PC-9 (cell line): ENCODE measurements at regions not wholly inside any gene's neighbourhood (a gene's known extent, or its start where the extent isn't known, plus 50 kb on each side); places are given as distances from the start of the nearest gene placed in this dataset.

Source experiments
- BruUV-seq: library from RNA; stranded (reverse); fragments of 400-500 nt; replicated peaks from 2 replicates; lab custom pipeline; 2021; lab: Mats Ljungman, UMichigan
- CTCF ChIA-PET: fragments of 300-600 bp; sonication (Branson Sonifier 250); formaldehyde crosslinking; loops from one replicate; lab custom pipeline; 2022; ENCODE audit warnings: antibody characterized with exemption; lab: Charles Lee
- POLR2A ChIA-PET: fragments of 300-600 bp; sonication (Branson Sonifier 250); formaldehyde crosslinking; loops from one replicate; lab custom pipeline; 2022; ENCODE audit warnings: antibody characterized with exemption; ENCODE audit not compliant: unreplicated experiment; lab: Charles Lee
- DNase-seq, 2 experiments: peaks; one replicate each; pipeline versions ENCODE4 v3.0.0 to v3.0.0-alpha.2; 2015 to 2022; ENCODE audit warnings: mixed read lengths in 1 of 2
- H2AFZ ChIP-seq: fragments of 200-600 bp; sonication (generic); 2 replicates; pipeline ENCODE4 v1.8.1; 2017; ENCODE audit warnings: antibody characterized with exemption
- H3F3A ChIP-seq: fragments of 200-600 bp; sonication (generic); 2 replicates; pipeline ENCODE4 v1.8.1; 2017; ENCODE audit warnings: antibody characterized with exemption, mild to moderate bottlenecking, low read depth; ENCODE audit not compliant: insufficient read depth
- H3K27ac ChIP-seq: fragments of 200-600 bp; sonication (generic); 2 replicates; pipeline ENCODE4 v1.6.1; 2016; ENCODE audit warnings: mixed run types
- H3K27me3 ChIP-seq: fragments of 200-600 bp; sonication (generic); 2 replicates; pipeline ENCODE4 v1.6.1; 2016; ENCODE audit warnings: low read depth, mixed run types; ENCODE audit not compliant: insufficient read depth
- H3K36me3 ChIP-seq: fragments of 200-600 bp; sonication (generic); 2 replicates; pipeline ENCODE4 v1.6.1; 2016; ENCODE audit warnings: low read depth, mixed run types
- H3K4me1 ChIP-seq: fragments of 200-600 bp; sonication (generic); replicated peaks from 2 replicates; pipeline ENCODE4 v1.6.1; 2016; ENCODE audit warnings: mixed run types; ENCODE audit not compliant: insufficient read depth
- H3K4me2 ChIP-seq: fragments of 200-600 bp; sonication (generic); 2 replicates; pipeline ENCODE4 v1.6.1; 2017; ENCODE audit warnings: mixed run types
- H3K4me3 ChIP-seq: fragments of 200-600 bp; sonication (generic); 2 replicates; pipeline ENCODE4 v1.6.1; 2016; ENCODE audit warnings: mixed run types
- H3K79me2 ChIP-seq: fragments of 200-600 bp; sonication (generic); 2 replicates; pipeline ENCODE4 v1.6.1; 2017; ENCODE audit warnings: low read depth, mixed run types
- H3K9me2 ChIP-seq: fragments of 200-600 bp; sonication (generic); 2 replicates; pipeline ENCODE4 v1.8.1; 2017; ENCODE audit warnings: mild to moderate bottlenecking; ENCODE audit not compliant: insufficient read depth
- H3K9me3 ChIP-seq: fragments of 200-600 bp; sonication (generic); 2 replicates; pipeline ENCODE4 v1.8.1; 2016; ENCODE audit warnings: low read depth; ENCODE audit not compliant: insufficient read depth
- H4K20me1 ChIP-seq: fragments of 200-600 bp; sonication (generic); 2 replicates; pipeline ENCODE4 v1.8.1; 2017; ENCODE audit not compliant: insufficient read depth
- EZH2 ChIP-seq: fragments of 200-600 bp; sonication (generic); IDR thresholded peaks from 2 replicates; pipeline ENCODE4 v1.8.0; 2017; ENCODE audit warnings: antibody characterized with exemption, low read depth
- intact Hi-C: fragments of 100-400 bp; cut with micrococcal nuclease; formaldehyde crosslinking; loops from one replicate; pipeline ENCODE4 v1.10.0; 2022; ENCODE audit not compliant: unreplicated experiment
- TF ChIP-seq, protein P1 (sequence below): fragments of 200-600 bp; sonication (generic); conservative IDR thresholded peaks from 2 replicates; pipeline ENCODE4 v1.6.1; 2017; ENCODE audit warnings: mixed run types, antibody characterized with exemption, mild to moderate bottlenecking, moderate library complexity

DNA sequence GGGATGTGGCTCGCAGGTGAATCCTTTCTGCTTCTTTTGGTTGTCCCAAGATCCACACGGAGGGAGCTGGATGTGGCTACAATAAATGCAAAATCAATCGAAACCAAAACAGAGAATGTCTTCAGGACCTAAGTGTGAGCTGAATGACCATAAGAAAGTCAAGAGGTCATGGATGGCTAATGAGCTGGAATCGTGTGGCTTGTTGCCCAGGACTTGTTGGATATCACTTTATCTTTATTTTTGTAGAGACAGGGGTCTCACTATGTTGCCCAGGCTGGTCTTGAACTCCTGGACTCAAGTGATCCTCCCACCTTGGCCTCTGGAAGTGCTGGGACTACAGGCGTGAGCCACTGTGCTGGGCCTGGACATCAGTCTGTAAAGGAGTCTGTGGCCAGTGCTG lies 326.8 kb upstream of the N4BP1 start:
- Histone ChIP-seq H3K9me3 (no peaks in the 10 kb centered on the region), H3F3A (peaks cover 4% of the 10 kb centered on the region), H3K9me2 (no peaks in the 10 kb centered on the region), H3K27me3 (no peaks in the 10 kb centered on the region), H3K4me3 (no peak overlapping the region), H3K27ac (no peak overlapping the region), H3K4me1 (no peaks in the 10 kb centered on the region), H3K36me3 (no peaks in the 10 kb centered on the region), H4K20me1 (no peaks in the 10 kb centered on the region), H2AFZ (no peak overlapping the region), H3K4me2 (no peak overlapping the region), H3K79me2 (no peaks in the 10 kb centered on the region)
- TF ChIP-seq, protein P1, sequence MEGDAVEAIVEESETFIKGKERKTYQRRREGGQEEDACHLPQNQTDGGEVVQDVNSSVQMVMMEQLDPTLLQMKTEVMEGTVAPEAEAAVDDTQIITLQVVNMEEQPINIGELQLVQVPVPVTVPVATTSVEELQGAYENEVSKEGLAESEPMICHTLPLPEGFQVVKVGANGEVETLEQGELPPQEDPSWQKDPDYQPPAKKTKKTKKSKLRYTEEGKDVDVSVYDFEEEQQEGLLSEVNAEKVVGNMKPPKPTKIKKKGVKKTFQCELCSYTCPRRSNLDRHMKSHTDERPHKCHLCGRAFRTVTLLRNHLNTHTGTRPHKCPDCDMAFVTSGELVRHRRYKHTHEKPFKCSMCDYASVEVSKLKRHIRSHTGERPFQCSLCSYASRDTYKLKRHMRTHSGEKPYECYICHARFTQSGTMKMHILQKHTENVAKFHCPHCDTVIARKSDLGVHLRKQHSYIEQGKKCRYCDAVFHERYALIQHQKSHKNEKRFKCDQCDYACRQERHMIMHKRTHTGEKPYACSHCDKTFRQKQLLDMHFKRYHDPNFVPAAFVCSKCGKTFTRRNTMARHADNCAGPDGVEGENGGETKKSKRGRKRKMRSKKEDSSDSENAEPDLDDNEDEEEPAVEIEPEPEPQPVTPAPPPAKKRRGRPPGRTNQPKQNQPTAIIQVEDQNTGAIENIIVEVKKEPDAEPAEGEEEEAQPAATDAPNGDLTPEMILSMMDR: no peak
- no peak for TF ChIP-seq EZH2
- ChIA-PET CTCF (no interaction called here), POLR2A (no interaction called here)
- no peak for DNase-seq
- intact Hi-C loops: no loop called here
- no TSS peak for BruUV-seq

DNA sequence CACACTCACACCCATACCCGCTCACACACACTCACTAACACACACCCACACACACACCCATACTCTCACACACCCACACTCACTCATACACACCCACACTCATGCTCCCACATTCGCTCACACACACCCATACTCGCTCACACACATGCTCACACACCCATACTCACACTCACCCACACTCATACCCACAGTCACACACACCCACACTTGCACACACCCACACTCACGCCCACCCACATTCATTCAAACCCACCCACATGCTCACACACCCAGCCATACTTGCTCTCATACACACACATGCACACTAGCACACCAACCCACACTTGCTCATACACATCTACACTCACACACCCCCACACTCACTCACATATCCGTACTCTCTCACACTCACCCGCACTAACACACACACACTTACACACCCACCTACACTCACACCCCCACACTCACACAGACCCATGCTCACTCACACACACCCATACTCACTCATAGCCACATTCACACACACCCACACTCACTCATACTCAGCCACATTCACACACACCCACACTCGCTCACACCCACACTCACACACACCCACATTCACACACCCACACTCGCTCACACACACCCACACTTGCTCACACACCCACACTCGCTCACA lies 322.4 kb upstream of the N4BP1 start:
- no peaks in the 10 kb centered on the region for H3K4me1 ChIP-seq
- TF ChIP-seq EZH2: no peak
- TF ChIP-seq, protein P1: no peak
- intact Hi-C loops: no loop called here
- H2AFZ ChIP-seq: no peak overlapping the region
- DNase-seq: no peak
- ChIA-PET CTCF (no interaction called here), POLR2A (no interaction called here)
- BruUV-seq: no TSS peak
- H3F3A ChIP-seq: peaks cover 15% of the 10 kb centered on the region
- no peaks in the 10 kb centered on the region for H3K79me2 ChIP-seq
- no peak overlapping the region for H3K4me3 ChIP-seq
- no peaks in the 10 kb centered on the region for H3K27me3 ChIP-seq
- no peaks in the 10 kb centered on the region for H3K9me2 ChIP-seq
- no peaks in the 10 kb centered on the region for H4K20me1 ChIP-seq
- H3K9me3 ChIP-seq: no peaks in the 10 kb centered on the region
- H3K4me2 ChIP-seq: no peak overlapping the region
- no peaks in the 10 kb centered on the region for H3K36me3 ChIP-seq
- H3K27ac ChIP-seq: no peak overlapping the region

DNA sequence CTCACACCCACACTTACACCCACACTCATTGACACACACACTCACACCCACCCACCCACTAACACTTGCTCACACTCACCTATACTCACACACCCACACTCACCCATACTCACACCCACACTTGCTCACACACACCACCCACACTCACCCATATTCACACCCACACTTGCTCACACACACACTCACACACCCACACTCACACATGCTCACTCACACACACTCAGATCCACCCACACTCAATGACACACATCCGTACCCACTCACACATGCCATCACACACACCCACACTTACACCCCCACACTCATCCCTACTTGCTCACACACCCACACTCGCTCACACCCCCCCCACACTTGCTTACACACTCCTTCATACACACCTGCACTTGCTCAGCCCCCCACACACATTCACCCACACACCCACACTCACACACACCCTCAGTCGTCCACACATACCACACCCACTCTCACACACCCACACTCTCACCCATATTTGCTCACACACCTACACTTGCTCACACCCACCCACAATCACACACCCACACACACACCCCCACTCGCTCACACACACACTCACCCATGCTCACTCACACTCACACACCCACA lies 321.1 kb upstream of the N4BP1 start:
- Histone ChIP-seq H3K4me3 (no peak overlapping the region), H3K36me3 (no peaks in the 10 kb centered on the region), H2AFZ (no peak overlapping the region), H3K4me2 (no peak overlapping the region), H3K27me3 (no peaks in the 10 kb centered on the region), H3K79me2 (no peaks in the 10 kb centered on the region), H3F3A (peaks cover 15% of the 10 kb centered on the region), H4K20me1 (no peaks in the 10 kb centered on the region), H3K27ac (no peak overlapping the region), H3K9me3 (no peaks in the 10 kb centered on the region), H3K9me2 (no peaks in the 10 kb centered on the region), H3K4me1 (no peaks in the 10 kb centered on the region)
- intact Hi-C loops: no loop called here
- TF ChIP-seq, protein P1: no peak
- TF ChIP-seq EZH2: no peak
- ChIA-PET POLR2A (no interaction called here), CTCF (no interaction called here)
- BruUV-seq: no TSS peak
- DNase-seq: no peak
